ENCODE measurements at regions not wholly inside any gene's neighbourhood (a gene's known extent, or its start where the extent isn't known, plus 50 kb on each side); places are given as distances from the start of the nearest gene placed in this dataset.

GRCh38 chr1:47674189-47674588 lies 236.3 kb downstream of the FOXD2 start:
- Histone ChIP-seq H2AFZ (ENCODE audit: low read length) (no peak overlapping the region), H3K79me2 (ENCODE audit: insufficient read depth, low read length) (no peaks in the 10 kb centered on the region), H3K18ac (ENCODE audit: insufficient read length, low read depth, low read length) (no peak overlapping the region), H4K20me1 (ENCODE audit: control insufficient read depth, insufficient read depth, insufficient read length) (no peaks in the 10 kb centered on the region), H3K9ac (ENCODE audit: extremely low read depth, insufficient read length, low read length) (no peak overlapping the region), H3K23ac (ENCODE audit: insufficient read length, low read depth, low read length) (no peak overlapping the region), H3K4ac (ENCODE audit: low read depth, low read length) (no peak overlapping the region), H2AK5ac (ENCODE audit: insufficient read length, low read length) (no peak overlapping the region), H4K91ac (ENCODE audit: insufficient read length, low read depth, low read length) (no peak overlapping the region), H3K79me1 (ENCODE audit: insufficient read depth, low read depth, low read length, poor library complexity, severe bottlenecking) (no peaks in the 10 kb centered on the region), H3T11ph (ENCODE audit: low read length) (no peak overlapping the region), H3K4me1 (ENCODE audit: insufficient read depth, low read length) (no peaks in the 10 kb centered on the region), H2BK12ac (ENCODE audit: insufficient read length, low read depth, low read length) (no peak overlapping the region), H3K9me3 (ENCODE audit: control insufficient read depth, low read depth, low read length) (no peaks in the 10 kb centered on the region), H3K14ac (ENCODE audit: insufficient read depth, low read length) (no peak overlapping the region), H2BK120ac (ENCODE audit: low read depth, low read length, poor library complexity, severe bottlenecking) (no peak overlapping the region), H3K23me2 (ENCODE audit: insufficient read length, low read depth, low read length, poor library complexity, severe bottlenecking) (peaks cover 2% of the 10 kb centered on the region), H2BK15ac (ENCODE audit: low read depth, low read length) (no peak overlapping the region), H3K27ac (ENCODE audit: insufficient read length, low read depth, low read length) (no peak overlapping the region), H2BK5ac (ENCODE audit: insufficient read length, low read length) (no peak overlapping the region), H4K8ac (replicated peaks; ENCODE audit: insufficient read length, low read depth, low read length) (no peak overlapping the region), H2BK20ac (ENCODE audit: low read depth, low read length, poor library complexity, severe bottlenecking) (no peak overlapping the region), H3K56ac (ENCODE audit: insufficient read length, low read depth, low read length) (no peak overlapping the region), H3K27me3 (ENCODE audit: insufficient read depth, low read length) (no peaks in the 10 kb centered on the region; the same call in 1 of the 2 replicates), H3K4me2 (ENCODE audit: insufficient read depth, insufficient read length, low read length) (no peak overlapping the region), H4K5ac (ENCODE audit: insufficient read length, low read depth, low read length) (no peak overlapping the region)
- peaks cover 18 to 19% of the 10 kb centered on the region in 2 experiments for H3K9me3 Mint-ChIP-seq
- no peak for DNase-seq
- H3K4me3 Mint-ChIP-seq: no peak overlapping the region
- peaks cover 4 to 6% (median 4%) of the 10 kb centered on the region in 3 experiments; a peak in 6 of 7 replicates for H3K36me3 Mint-ChIP-seq (ENCODE audit: insufficient read depth in 1 of 3, low read depth in 3 of 3)
- peaks cover 20% of the 10 kb centered on the region for H3K27me3 Mint-ChIP-seq (ENCODE audit: low read depth)
- TF ChIP-seq CTCF (conservative IDR thresholded peaks at IDR 0.05): no peak
- H3K27ac Mint-ChIP-seq: no peak overlapping the region
- peaks cover 5 to 15% of the 10 kb centered on the region in 2 experiments for H3K4me1 Mint-ChIP-seq

All from H9 (cell line).